ENCODE measurements at regions not wholly inside any gene's neighbourhood (a gene's known extent, or its start where the extent isn't known, plus 50 kb on each side); places are given as distances from the start of the nearest gene placed in this dataset.
A peak's percentile ranks its signal among the peaks of the same experiment; 100 is the strongest.

DNA sequence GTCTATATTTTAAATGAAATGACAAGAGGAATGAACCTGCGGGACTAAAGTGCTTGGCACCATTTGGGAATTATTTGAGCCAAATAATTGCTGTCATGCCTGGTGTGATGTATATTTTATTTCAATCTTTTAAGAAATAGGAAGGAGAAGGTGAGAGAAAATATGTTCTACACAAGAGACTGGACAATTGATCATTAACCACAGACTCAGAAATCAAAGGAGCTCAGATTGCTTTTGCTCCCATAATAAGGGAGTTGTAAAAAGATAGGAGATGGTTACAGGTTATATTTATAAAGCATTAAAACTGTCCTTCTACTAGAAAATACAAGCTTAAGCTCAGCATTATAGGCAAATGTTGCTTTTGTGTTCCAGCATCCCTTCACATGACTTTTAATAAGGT, 515.2 kb upstream of the SULF2 start:
- DNase-seq (no peak), ATAC-seq (no peak)

DNA sequence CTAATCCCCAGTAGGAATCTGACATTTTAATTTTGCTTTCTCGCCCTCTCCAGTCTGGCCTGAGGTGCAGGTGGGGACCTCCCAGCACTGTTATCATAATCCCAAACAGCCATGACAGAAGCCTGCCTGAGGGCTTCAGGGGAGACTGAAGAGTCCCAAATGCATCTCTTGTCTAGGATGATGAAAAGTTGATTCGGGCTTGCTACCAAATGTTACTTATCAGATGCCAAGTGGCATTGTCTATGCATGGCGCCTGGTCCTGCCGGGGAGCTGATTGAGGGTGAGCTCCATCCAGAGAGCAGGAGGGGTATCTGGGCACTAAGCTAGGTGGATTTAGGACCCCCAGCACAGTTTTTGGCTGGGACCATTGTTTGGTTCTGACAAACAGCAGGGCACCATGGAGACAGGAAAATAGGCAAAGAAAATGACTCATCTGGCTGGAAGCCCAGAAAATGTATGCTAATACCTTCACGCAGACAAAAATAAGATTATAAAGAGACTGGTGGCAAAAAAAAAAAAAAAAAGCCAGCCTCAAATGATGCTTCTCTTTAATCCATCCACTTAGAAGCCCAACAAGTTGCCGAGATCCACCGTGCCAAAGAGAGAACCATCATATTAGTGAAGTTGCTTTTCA, 513.7 kb upstream of the SULF2 start:
- DNase-seq (no peak), ATAC-seq (no peak)

DNA sequence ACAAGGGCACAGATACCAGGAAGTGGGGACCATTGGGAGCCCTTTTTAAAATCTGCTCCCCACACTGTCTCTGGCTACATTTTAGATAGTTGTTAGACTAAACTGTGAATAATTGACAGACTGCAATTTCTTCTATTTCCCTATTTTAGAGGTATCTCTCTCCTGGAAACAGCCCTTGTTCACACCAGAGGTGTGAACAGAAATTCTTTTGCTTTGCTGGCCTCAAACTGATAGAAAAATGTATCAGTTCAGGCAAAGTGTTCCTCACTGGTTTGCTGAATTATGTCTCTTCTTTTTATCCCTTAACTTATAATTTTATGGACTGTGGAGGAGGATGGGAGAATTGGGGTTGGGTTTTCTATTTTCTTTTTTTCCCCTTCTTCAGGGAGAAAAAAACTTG, 513.2 kb upstream of the SULF2 start:
- no peak for DNase-seq
- no peak for ATAC-seq

- ATAC-seq (no peak), DNase-seq (no peak)
Observed at GRCh38 chr20:48295966-48296421, 510.7 kb upstream of the SULF2 start.

DNA sequence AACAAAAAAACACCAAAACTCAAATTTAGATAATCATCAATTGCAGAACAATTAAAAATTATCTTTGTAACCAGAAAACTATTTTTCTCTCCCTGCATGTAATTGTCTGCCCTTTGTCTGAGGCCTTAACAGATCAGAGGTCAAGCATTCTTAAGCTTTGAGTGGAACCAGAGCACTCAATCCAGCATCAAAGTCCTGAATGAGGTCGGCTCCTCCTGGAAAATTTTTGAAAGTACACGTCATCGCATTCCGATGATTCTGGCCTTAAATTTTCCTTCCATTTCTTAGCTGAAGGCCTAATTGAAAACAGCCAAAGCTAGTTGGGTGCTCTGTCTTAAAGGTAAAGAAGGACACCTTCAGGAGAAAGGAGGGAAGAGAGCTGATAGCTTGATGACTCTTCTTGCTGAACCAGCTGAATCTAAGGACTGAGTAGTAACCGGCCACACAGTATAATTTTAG, 510.2 kb upstream of the SULF2 start:
- DNase-seq, result no peak
- ATAC-seq, result no peak

DNA sequence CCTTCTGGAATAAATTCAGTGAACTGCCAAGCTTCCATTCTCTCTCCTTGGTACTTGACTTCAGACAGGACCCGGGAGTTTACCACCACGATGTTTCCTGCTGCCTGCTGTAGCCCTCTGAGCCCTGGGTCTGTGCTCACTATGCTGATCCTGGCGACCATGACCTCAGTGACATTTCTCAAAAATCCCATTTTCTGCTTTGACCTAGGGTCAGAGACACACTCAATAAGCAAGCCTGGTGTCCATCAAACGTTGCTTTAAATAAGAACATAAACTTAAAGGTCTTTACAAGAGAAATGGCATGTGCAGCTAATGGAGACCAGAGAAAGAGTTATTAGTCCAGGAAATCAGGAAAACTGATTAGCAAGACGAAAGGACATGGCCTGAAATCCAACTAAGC, 509.7 kb upstream of the SULF2 start:
- no peak for DNase-seq

DNA sequence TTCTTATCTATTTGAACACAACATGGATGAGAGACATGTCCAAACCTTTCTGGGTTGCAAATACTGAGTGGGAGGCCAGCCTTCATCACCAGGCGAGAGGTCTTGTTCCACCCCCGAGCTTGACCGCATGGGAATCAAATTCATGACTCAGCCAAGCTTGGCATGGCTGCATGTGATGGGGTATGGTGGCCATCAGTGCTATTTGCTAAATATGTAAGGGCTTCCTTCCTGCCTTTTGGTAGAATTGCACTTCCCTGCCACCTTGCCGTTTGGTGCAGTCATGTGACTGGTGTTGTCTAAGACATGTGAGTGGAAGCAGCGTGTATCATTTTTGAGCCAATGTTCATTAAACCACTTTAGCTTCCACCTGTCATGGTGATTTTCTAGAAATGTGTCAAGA, 508.9 kb upstream of the SULF2 start:
- no peak for ATAC-seq
- no peak for DNase-seq

More for the DNA sequence above, 509.7 kb upstream of the SULF2 start:
- ATAC-seq, result no peak

DNA sequence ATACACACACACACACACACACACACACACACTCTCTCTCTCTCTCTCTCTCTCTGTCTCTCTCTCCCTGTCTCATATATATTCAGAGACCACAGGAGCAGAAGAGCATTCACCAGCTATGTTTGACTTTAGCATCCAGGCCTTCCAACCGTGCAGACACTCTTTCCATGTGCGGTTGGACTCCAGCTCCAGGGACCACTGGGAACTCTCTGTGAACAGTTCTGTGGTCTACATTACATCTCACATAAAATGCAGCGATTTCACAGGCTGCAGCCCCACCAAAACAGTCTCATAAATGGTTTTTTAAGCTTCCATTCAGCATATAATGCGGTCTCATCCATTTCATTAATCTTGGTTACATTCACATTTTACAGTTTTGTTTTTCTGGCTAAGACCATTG, 508.4 kb upstream of the SULF2 start:
- DNase-seq (no peak), ATAC-seq (no peak)

GRCh38 chr20:48292806-48293205, 507.5 kb upstream of the SULF2 start:
- ATAC-seq (no peak), DNase-seq (no peak)

DNA sequence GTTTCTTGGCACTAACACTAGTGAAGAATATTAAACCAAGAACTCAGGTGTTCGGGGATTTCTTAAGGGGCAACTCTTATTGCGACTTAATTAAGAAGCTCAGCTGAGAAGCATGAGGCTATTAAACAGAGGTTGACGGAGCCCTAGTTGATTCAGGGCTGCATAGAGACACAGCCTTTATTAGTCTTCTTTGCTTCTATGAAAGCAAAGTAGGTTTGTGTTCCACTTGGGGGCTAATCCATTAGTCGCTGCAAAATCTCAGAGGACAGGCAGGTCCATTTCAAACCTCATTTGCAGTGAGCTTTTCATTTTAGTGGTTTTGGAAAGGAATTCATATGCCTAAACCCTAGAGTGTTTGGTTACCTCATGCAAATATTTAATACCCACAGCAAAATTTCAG, 506.6 kb upstream of the SULF2 start:
- ATAC-seq, result no peak
- DNase-seq, result no peak

- no peak for ATAC-seq
- DNase-seq, result no peak
Observed at GRCh38 chr20:48288930-48289507, 503.7 kb upstream of the SULF2 start.

DNA sequence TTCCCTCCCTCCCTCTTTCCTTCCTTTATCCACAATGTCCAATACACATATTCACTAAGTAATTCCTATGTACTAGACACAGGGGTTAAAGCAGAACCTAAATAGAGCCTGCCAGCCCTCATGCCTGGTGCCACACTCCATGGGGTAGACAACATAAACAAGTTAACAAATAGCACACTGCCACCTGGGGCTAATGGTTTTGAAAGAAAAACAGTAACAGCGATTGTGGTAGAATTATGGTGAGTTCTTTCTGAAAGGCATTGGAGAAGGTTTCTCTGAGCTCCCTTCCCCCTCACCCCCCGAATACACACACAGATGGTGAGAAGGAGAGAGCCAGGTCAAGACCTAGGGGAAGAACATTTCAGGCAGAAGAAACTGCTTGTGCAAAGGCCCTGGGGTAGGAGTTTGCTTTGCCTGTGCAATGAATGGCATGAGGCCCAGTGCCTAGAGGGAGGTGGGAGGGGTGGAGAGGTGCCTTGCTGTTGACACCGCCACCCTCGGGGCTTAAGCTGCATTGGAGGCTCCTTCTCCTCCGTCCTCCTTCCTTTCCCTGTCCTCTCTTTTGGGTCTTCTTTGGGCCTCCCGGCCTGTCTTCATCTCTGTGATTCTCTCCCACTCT, 502.4 kb upstream of the SULF2 start:
- no peak for ATAC-seq

GRCh38 chr20:48287021-48287494, 501.8 kb upstream of the SULF2 start:
- ATAC-seq (no peak), DNase-seq (no peak)

More for the DNA sequence above, 502.4 kb upstream of the SULF2 start:
- DNase-seq, result no peak

- ATAC-seq (no peak), DNase-seq (no peak)
Observed at GRCh38 chr20:48286601-48287000, 501.3 kb upstream of the SULF2 start.

DNA sequence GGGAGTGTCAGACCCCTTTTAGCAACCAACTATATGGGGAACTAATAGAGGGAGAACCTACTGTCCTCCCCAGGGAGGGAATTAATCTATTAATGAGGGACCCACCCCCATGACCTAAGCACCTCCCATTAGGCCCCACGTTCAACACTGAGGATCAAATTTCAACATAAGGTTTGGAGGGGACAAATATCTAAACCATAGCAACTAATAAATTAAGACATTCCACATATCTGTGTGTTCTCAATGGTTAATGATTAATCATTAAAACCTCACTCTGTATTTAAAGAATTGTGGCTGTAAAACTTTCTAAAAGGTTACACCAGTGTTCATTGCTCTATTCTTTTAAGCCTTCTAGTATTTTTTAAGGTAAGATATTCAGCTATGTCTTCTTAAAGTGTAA, 500.4 kb upstream of the SULF2 start:
- ATAC-seq (no peak), DNase-seq (no peak)

DNA sequence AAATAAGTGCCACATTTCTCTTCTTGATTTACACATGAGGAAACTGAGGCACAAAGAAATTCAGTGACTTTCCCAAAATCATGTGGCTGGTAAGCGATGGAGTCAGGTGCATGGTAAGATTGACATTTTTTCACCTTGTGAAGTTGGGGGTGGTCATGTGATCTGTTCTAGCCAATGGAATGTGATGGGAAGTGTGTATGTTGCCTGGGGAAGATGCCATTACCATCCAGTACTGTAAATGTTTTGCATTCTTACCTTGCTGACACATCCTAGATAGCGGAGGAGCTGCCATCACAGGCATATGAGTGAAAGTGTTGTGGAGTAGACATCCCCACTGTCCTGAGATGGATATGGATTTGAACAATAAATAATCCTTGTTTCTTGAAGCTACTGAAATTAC, 499.6 kb upstream of the SULF2 start:
- ATAC-seq (no peak), DNase-seq (no peak)

GRCh38 chr20:48284315-48284714, 499.0 kb upstream of the SULF2 start:
- DNase-seq, result no peak
- ATAC-seq, result no peak

- DNase-seq (no peak), ATAC-seq (no peak)
Observed at GRCh38 chr20:48283470-48284110, 498.3 kb upstream of the SULF2 start.

DNA sequence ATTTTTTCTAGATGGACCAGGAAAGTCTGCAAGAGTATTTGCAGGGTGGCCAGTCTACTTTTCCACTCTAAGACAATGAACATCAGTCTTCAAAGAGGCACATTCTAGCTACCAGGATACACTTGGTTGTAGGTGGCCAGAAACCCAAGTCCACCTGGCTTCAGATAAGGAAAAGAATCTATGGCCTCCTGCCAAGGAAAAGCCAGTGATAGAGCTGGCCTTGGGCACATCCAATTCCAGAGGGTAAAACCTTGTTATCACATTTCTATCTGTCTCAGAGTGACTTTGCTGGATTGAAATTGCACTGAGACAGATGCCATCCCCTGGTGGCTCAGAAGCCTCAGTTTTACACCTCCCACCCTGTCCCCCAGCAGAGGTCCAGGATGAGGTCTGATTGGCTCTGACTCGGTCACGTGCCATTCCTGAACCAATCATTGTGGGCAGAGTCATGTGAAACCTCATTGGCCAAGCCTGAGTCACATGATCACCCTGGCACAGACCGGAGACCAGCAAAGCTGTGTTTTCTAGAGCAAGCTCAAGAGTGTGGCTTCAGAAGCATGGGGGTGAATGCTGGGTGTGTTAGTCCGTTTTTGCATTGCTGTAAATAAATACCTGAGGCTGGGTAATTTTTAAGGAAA, 497.4 kb upstream of the SULF2 start:
- DNase-seq (peak; percentile 3), ATAC-seq (peak; percentile 40)

GRCh38 chr20:48281501-48281900, 496.2 kb upstream of the SULF2 start:
- ATAC-seq (no peak), DNase-seq (no peak)

- ATAC-seq, result no peak
- no peak for DNase-seq
Observed at GRCh38 chr20:48278961-48279481, 493.7 kb upstream of the SULF2 start.

DNA sequence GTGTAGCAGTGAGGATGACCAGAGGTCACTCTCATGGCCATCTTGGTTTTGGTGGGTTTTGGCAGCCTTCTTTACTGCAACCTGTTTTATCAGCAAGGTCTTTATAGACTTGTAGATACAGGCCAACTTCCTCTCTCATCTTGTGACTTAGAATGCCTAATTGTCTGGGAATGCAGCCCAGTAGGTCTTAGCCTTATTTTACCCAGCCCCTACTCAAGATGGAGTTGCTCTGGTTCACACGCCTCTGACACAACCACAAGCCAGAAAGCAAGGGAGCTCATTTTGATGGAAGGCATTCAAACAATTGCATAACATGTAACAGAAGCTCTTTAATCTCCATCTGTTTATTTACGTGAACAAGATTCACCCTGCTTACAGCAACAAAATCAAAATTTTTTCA, 492.0 kb upstream of the SULF2 start:
- ATAC-seq (no peak), DNase-seq (no peak)

- no peak for ATAC-seq
- DNase-seq, result no peak
Observed at GRCh38 chr20:48276021-48276342, 490.7 kb upstream of the SULF2 start.
